Transverse colon (tissue), 4 donors: ENCODE measurements at regions not wholly inside any gene's neighbourhood (a gene's known extent, or its start where the extent isn't known, plus 50 kb on each side); places are given as distances from the start of the nearest gene placed in this dataset.

Experiments used
- DNase-seq: peaks from one replicate; pipeline ENCODE4 v3.0.0-alpha.2; 2019
- H3K27ac ChIP-seq, 4 donors: fragments of 200-600 bp; sonication (generic); 2 replicates each; pipeline ENCODE4 v1.5.1; 2016 to 2018; ENCODE audit warnings: inconsistent platforms in 4 of 4
- H3K27me3 ChIP-seq: fragments of 200-600 bp; sonication (generic); 2 replicates; pipeline ENCODE4 v1.5.1; 2017; ENCODE audit warnings: inconsistent platforms
- H3K36me3 ChIP-seq, 4 donors: fragments of 200-600 bp; sonication (generic); 2 replicates each; pipeline ENCODE4 v1.5.1; 2017 to 2019; ENCODE audit warnings: inconsistent platforms in 4 of 4
- H3K4me1 ChIP-seq, 4 donors: fragments of 200-600 bp; sonication (generic); 2 replicates each; pipeline ENCODE4 v1.5.1; 2017 to 2020; ENCODE audit warnings: inconsistent platforms in 4 of 4
- H3K4me3 ChIP-seq, 4 donors: fragments of 200-600 bp; sonication (generic); 1 replicate in 1 of 4; 2 replicates in 3 of 4; pipeline versions ENCODE4 v1.5.1 to v1.6.1; 2017 to 2019; ENCODE audit warnings: inconsistent platforms in 4 of 4
- H3K9me3 ChIP-seq, 2 donors: fragments of 200-600 bp; sonication (generic); 2 replicates each; pipeline ENCODE4 v1.5.1; 2017 to 2019; ENCODE audit warnings: inconsistent platforms in 2 of 2
- EP300 ChIP-seq: sonication (generic); formaldehyde crosslinking; IDR thresholded peaks from one replicate; pipeline ENCODE4 v1.6.1; 2017; ENCODE audit warnings: antibody characterized with exemption, low read depth
- POLR2A ChIP-seq: fragments of 450-650 bp; IDR thresholded peaks from one replicate; pipeline ENCODE4 v1.6.1; 2016; ENCODE audit warnings: antibody characterized with exemption, mild to moderate bottlenecking, moderate library complexity
- POLR2AphosphoS5 ChIP-seq, 3 donors: sonication (generic); formaldehyde crosslinking; IDR thresholded peaks; one replicate each; pipeline ENCODE4 v1.6.1; 2016; ENCODE audit warnings: antibody characterized with exemption in 3 of 3
- WGBS, 2 donors: methylation state at CpG; one replicate each; pipeline ENCODE4 v1.1.5; 2018; ENCODE audit warnings: low coverage in 1 of 2; 5-methylcytosine and 5-hydroxymethylcytosine counted together
- in situ Hi-C, 4 donors: fragments of 200-750 bp; cut with MboI; loops; one replicate each; pipeline versions ENCODE4 v1.15.0 to v1.15.1; 2017; ENCODE audit warnings: low sequenced_read_pairs in 3 of 4, low pct_ligation_motif_present in 1 of 4, low pct_unique_long_range_greater_than_20kb in 1 of 4
- intact Hi-C: fragments of 100-400 bp; cut with DNase I; formaldehyde crosslinking; loops from one replicate; pipeline ENCODE4 v1.15.1; 2023; ENCODE audit warnings: low total_unique reads
- TF ChIP-seq, protein P1 (sequence below), 5 experiments: fragments of 200-600 bp in 3 of 5; fragments of 450-650 bp in 2 of 5; sonication (generic) in 3 of 5; IDR thresholded peaks; 1 replicate in 2 of 5; 2 replicates in 3 of 5; pipeline ENCODE4 v1.5.1; 2016 to 2017; ENCODE audit warnings: antibody characterized with exemption in 5 of 5, inconsistent platforms in 3 of 5, mild to moderate bottlenecking in 2 of 5, moderate library complexity in 1 of 5

DNA sequence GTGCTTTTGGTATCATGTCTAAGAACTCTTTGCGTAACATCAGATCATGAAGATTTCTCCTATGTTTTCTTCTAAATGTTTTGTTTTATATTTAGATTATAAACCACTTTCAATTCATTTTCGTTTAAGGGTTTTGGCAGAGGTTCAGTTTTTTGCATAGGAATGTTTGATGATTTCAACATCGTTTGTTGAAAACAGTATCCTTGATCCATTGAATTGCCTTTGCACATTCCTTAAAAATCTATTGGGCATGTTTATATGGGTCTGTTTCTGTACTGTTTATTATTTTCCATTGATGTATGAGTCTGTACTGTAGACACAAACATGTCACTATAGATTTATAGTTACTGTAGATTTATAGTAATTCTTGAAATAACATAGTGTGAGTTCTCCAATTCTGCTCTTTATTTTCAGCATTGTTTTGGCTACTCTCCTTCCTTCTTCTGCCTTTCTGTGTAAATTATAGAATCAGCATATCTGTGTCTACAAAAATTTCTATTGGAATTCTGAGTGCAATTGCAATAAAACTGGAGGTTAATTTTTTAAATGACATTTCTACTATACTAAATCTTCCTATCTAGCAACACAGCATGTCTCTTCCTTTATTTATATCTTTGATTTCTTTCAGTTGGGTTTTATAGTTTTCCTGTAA, 374.0 kb downstream of the SV2B start:
- in situ Hi-C loops, result no loop called here
- WGBS, 2 donors, result 28 to 44% methylated on average over 3 of the region's 3 CpGs
- no peak for DNase-seq

DNA sequence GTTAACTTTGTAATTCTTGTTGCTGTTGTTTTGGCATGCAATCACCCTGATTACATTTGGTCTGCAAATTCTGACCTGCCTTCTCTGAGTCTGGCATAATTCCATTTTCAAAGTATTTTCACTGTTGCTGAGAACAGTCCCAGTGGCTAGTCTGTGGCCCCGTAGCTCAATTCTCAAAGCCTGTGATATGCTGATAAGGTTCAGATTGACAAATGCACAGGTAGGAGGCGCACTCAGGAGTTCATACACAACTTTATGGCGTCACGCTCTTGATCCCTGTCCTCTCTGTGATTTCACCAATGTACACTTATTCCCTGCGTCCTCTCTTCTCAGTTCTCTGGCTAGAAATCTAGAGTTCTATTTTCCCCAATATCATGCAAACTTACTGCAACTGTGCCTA, 376.6 kb upstream of the SLCO3A1 start:
- H3K4me3 ChIP-seq, result no peak overlapping the region
- peaks cover 0 to 15% (median 0%) of the 10 kb centered on the region in 4 donors for H3K4me1 ChIP-seq
- DNase-seq, result no peak
- TF ChIP-seq POLR2AphosphoS5 (IDR thresholded peaks at IDR 0.05) (no peak), POLR2A (no peak)
- no peaks in the 10 kb centered on the region for H3K9me3 ChIP-seq
- H3K27ac ChIP-seq, result no peak overlapping the region
- intact Hi-C loops (no loop called here), in situ Hi-C loops (no loop called here)
- no peaks in the 10 kb centered on the region for H3K27me3 ChIP-seq
- no peaks in the 10 kb centered on the region for H3K36me3 ChIP-seq
- 92% methylated on average over 5 of the region's 5 CpGs for WGBS, 2 donors

More for the DNA sequence above, 374.0 kb downstream of the SV2B start:
- H3K27ac ChIP-seq, result no peak overlapping the region
- H3K4me3 ChIP-seq, result no peak overlapping the region
- H3K36me3 ChIP-seq, result no peaks in the 10 kb centered on the region
- H3K4me1 ChIP-seq, result peaks cover 0 to 24% (median 6%) of the 10 kb centered on the region in 4 donors
- intact Hi-C loops, result no loop called here
- no peaks in the 10 kb centered on the region for H3K27me3 ChIP-seq
- no peaks in the 10 kb centered on the region for H3K9me3 ChIP-seq
- TF ChIP-seq EP300 (no peak), POLR2AphosphoS5 (IDR thresholded peaks at IDR 0.05) (no peak), POLR2A (no peak)
- TF ChIP-seq, protein P1, sequence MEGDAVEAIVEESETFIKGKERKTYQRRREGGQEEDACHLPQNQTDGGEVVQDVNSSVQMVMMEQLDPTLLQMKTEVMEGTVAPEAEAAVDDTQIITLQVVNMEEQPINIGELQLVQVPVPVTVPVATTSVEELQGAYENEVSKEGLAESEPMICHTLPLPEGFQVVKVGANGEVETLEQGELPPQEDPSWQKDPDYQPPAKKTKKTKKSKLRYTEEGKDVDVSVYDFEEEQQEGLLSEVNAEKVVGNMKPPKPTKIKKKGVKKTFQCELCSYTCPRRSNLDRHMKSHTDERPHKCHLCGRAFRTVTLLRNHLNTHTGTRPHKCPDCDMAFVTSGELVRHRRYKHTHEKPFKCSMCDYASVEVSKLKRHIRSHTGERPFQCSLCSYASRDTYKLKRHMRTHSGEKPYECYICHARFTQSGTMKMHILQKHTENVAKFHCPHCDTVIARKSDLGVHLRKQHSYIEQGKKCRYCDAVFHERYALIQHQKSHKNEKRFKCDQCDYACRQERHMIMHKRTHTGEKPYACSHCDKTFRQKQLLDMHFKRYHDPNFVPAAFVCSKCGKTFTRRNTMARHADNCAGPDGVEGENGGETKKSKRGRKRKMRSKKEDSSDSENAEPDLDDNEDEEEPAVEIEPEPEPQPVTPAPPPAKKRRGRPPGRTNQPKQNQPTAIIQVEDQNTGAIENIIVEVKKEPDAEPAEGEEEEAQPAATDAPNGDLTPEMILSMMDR (IDR thresholded peaks at IDR 0.05), result no peak

DNA sequence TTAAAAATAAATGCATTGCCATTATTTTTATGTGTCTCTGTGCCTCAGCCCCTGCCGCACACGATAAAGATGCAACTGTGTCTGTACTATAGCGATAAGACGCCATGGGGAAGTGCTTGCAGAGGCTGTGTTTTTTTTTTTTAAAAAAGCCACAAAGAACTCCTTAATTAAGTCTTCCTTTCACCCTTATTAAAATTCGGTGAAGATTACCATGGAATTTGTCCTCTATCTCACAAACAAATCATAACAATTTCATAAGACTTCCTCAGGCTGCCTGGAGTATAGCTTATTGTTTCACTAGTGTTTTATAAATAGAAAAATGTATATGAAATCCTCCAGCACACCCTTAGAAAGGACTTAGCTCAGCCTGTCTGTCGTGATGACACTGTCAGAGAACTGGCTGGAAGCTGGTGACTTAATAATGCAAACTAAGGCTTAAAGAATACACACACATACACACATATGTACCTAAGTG, 374.8 kb upstream of the SLCO3A1 start:
- no peak overlapping the region for H3K27ac ChIP-seq
- H3K36me3 ChIP-seq, result no peaks in the 10 kb centered on the region
- in situ Hi-C loops, result no loop called here
- H3K9me3 ChIP-seq, result no peaks in the 10 kb centered on the region
- DNase-seq, result no peak
- TF ChIP-seq, protein P1 (IDR thresholded peaks at IDR 0.05), result no peak
- TF ChIP-seq POLR2A (no peak), POLR2AphosphoS5 (IDR thresholded peaks at IDR 0.05) (no peak), EP300 (no peak)
- intact Hi-C loops, result no loop called here
- H3K4me1 ChIP-seq, result peaks cover 0 to 5% (median 0%) of the 10 kb centered on the region in 4 donors
- WGBS, 2 donors, result 60 to 86% methylated on average over 6 of the region's 6 CpGs
- no peaks in the 10 kb centered on the region for H3K27me3 ChIP-seq
- no peak overlapping the region for H3K4me3 ChIP-seq

DNA sequence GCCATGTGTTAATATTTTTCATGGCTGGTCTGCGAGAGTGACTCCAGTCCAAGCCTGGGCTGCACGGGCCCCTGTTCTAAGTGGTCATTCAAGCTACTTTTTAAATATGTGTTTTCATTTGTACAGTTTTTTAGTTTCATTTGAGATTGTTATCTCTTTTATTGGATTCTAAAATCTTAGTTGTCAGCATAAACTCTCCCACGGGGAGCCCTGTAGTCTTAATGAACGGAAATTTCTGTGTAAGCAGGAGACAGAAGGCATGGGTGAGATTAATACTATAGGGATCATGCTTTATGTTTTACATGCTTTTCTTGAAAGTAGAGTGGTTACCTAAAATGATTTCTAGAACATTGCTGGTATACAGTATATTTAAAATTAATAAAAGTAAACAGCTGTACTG, 373.1 kb upstream of the SLCO3A1 start:
- Histone ChIP-seq H3K4me1 (no peaks in the 10 kb centered on the region), H3K36me3 (no peaks in the 10 kb centered on the region), H3K27ac (no peak overlapping the region), H3K4me3 (no peak overlapping the region), H3K9me3 (no peaks in the 10 kb centered on the region), H3K27me3 (no peaks in the 10 kb centered on the region)
- no peak for DNase-seq
- 84 to 91% methylated on average over 4 of the region's 4 CpGs for WGBS, 2 donors
- in situ Hi-C loops, result no loop called here
- intact Hi-C loops, result no loop called here
- TF ChIP-seq POLR2AphosphoS5 (IDR thresholded peaks at IDR 0.05) (no peak), EP300 (no peak), POLR2A (no peak)
- TF ChIP-seq, protein P1 (IDR thresholded peaks at IDR 0.05), result no peak

DNA sequence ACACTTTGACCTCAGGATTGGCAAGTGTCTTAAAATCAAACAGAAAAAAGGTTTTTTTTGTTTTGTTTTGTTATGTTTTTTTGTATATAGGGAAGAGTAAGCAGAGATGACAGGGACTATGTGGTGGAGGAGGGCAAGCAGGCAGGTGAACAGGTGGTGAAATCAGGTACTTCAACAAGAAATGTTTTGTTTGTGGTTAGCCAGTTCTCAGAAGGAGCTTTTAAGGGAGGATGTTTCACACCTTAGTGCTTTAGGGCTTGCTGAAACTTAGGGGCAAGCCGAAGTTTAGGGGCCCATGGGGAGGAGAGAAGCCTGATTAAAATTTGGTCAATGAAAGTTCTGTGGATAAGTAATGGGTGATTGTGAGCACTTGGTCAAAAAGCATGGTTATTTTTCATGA, 370.7 kb upstream of the SLCO3A1 start:
- Histone ChIP-seq H3K36me3 (no peaks in the 10 kb centered on the region), H3K27me3 (no peaks in the 10 kb centered on the region), H3K4me1 (no peaks in the 10 kb centered on the region), H3K4me3 (no peak overlapping the region), H3K27ac (no peak overlapping the region), H3K9me3 (no peaks in the 10 kb centered on the region)
- 33 to 77% methylated on average over 1 of the region's 1 CpG for WGBS, 2 donors
- intact Hi-C loops, result no loop called here
- no peak for TF ChIP-seq POLR2A
- DNase-seq, result no peak
- in situ Hi-C loops, result no loop called here
